ENCODE measurements at regions not wholly inside any gene's neighbourhood (a gene's known extent, or its start where the extent isn't known, plus 50 kb on each side); places are given as distances from the start of the nearest gene placed in this dataset.

DNA sequence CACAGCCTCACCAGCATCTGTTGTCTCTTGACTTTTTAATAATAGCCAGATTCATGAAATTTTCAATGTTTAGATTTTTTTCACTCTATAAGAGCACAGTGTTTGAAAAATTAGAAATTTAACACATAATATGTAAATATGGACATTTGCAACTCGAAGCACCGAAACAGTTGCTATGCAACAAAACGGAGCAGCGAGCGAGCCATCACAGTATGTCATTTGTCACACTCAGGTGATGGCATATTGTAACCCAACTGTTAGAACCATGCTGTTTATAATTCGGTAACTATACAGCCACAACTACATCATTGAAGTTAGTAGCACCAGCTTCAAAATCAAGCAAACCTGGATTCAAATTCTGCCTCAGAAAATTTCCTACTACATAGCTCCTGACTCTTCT lies 410.8 kb downstream of the NPIPA8 start:
- TF ChIP-seq TCF12 (IDR thresholded peaks at IDR 0.05; ENCODE audit: low read depth) (no peak), ZBTB7A (IDR thresholded peaks at IDR 0.05; ENCODE audit: low read depth) (no peak), CREB1 (IDR thresholded peaks at IDR 0.05; ENCODE audit: low read depth) (no peak), EP300 (IDR thresholded peaks at IDR 0.05; ENCODE audit: borderline replicate concordance) (no peak), RAD21 (IDR thresholded peaks at IDR 0.05; ENCODE audit: low read depth) (no peak), YY1 (IDR thresholded peaks at IDR 0.05; ENCODE audit: low read depth) (no peak), NFIC (IDR thresholded peaks at IDR 0.05) (no peak), EGR1 (IDR thresholded peaks at IDR 0.05) (no peak), TAF1 (IDR thresholded peaks at IDR 0.05; ENCODE audit: low read depth) (no peak), FOXM1 (IDR thresholded peaks at IDR 0.05; ENCODE audit: borderline replicate concordance, low read depth) (no peak), TEAD4 (IDR thresholded peaks at IDR 0.05) (no peak), CEBPB (IDR thresholded peaks at IDR 0.05) (no peak)
- TF ChIP-seq, protein P1, sequence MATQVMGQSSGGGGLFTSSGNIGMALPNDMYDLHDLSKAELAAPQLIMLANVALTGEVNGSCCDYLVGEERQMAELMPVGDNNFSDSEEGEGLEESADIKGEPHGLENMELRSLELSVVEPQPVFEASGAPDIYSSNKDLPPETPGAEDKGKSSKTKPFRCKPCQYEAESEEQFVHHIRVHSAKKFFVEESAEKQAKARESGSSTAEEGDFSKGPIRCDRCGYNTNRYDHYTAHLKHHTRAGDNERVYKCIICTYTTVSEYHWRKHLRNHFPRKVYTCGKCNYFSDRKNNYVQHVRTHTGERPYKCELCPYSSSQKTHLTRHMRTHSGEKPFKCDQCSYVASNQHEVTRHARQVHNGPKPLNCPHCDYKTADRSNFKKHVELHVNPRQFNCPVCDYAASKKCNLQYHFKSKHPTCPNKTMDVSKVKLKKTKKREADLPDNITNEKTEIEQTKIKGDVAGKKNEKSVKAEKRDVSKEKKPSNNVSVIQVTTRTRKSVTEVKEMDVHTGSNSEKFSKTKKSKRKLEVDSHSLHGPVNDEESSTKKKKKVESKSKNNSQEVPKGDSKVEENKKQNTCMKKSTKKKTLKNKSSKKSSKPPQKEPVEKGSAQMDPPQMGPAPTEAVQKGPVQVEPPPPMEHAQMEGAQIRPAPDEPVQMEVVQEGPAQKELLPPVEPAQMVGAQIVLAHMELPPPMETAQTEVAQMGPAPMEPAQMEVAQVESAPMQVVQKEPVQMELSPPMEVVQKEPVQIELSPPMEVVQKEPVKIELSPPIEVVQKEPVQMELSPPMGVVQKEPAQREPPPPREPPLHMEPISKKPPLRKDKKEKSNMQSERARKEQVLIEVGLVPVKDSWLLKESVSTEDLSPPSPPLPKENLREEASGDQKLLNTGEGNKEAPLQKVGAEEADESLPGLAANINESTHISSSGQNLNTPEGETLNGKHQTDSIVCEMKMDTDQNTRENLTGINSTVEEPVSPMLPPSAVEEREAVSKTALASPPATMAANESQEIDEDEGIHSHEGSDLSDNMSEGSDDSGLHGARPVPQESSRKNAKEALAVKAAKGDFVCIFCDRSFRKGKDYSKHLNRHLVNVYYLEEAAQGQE (IDR thresholded peaks at IDR 0.05; ENCODE audit: low read depth), result no peak
- TF ChIP-seq, protein P2, sequence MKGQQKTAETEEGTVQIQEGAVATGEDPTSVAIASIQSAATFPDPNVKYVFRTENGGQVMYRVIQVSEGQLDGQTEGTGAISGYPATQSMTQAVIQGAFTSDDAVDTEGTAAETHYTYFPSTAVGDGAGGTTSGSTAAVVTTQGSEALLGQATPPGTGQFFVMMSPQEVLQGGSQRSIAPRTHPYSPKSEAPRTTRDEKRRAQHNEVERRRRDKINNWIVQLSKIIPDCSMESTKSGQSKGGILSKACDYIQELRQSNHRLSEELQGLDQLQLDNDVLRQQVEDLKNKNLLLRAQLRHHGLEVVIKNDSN (IDR thresholded peaks at IDR 0.05), result no peak
- TF ChIP-seq, protein P3, sequence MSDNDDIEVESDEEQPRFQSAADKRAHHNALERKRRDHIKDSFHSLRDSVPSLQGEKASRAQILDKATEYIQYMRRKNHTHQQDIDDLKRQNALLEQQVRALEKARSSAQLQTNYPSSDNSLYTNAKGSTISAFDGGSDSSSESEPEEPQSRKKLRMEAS (IDR thresholded peaks at IDR 0.05), result no peak

DNA sequence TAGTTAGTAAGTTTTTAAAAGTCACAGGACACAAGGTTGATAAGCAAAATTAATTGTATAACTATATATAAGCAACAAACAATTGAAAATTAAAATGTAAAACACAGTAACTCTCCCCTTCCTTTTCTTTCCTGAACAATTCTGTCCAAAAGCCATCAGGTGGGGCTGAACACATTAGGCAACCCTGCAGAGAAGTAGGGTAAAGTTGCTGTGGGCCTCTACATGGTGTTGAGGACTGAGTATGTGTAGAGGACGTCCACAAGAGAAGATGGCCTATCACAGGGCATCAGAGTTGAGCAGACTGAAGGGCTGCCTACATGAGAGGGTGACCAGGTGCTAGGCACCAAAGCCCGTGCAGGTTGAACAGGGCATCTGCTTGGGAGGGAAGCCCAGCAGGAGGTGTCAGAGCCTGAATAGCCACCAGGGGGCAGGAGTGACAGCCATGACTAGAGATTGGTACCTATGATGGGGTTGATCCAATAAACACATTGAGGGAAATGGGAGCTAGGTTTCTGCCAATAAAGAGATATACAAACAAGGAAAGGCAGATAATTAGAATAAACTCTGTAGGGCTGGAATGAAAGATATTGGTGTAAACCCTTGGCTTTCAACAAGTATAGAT lies 415.1 kb downstream of the NPIPA8 start:
- no peak for TF ChIP-seq EGR1 (IDR thresholded peaks at IDR 0.05)
- TF ChIP-seq FOXM1 (IDR thresholded peaks at IDR 0.05; ENCODE audit: borderline replicate concordance, low read depth), result no peak
- TF ChIP-seq YY1 (IDR thresholded peaks at IDR 0.05; ENCODE audit: low read depth), result no peak
- TF ChIP-seq RAD21 (IDR thresholded peaks at IDR 0.05; ENCODE audit: low read depth), result peak; percentile 41
- no peak for TF ChIP-seq TCF12 (IDR thresholded peaks at IDR 0.05; ENCODE audit: low read depth)
- no peak for TF ChIP-seq TEAD4 (IDR thresholded peaks at IDR 0.05)
- TF ChIP-seq TAF1 (IDR thresholded peaks at IDR 0.05; ENCODE audit: low read depth), result no peak
- TF ChIP-seq EP300 (IDR thresholded peaks at IDR 0.05; ENCODE audit: borderline replicate concordance), result no peak

DNA sequence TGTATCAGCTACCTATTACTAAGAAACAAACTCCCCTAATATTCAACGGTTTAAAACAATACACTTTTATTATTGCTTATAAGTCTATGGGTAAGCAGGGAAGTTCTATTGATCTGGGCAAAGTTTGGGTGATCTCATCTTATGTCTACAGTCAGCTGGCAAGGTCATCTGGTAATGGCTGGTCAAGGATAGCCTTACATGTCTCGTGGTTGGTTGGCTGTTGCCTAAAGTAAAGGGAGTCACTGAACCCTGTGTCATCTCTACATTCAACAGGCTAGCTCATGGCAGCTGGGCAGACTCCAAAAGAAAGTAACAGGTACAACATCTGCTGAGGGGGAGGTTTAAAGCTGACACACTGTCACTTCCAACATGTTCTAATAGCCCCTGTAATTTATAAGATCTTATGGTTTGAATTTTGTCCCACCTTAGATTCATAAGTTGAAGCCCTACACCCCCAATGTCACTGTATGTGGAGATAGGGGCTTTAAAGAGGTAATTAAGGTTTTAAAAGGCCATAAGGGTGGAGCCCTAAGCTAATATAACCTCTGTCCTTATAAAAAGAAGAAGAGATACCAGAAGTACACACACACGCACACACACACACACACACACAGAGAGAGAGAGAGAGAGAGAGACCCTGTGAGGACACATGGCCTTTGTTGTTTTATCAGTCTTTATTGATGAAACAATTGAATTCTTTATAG lies 419.1 kb downstream of the NPIPA8 start:
- TF ChIP-seq EP300 (IDR thresholded peaks at IDR 0.05; ENCODE audit: borderline replicate concordance), result no peak
- TF ChIP-seq CEBPB (IDR thresholded peaks at IDR 0.05), result no peak
- TF ChIP-seq TEAD4 (IDR thresholded peaks at IDR 0.05), result no peak
- TF ChIP-seq NFIC (IDR thresholded peaks at IDR 0.05), result no peak
- TF ChIP-seq TCF12 (IDR thresholded peaks at IDR 0.05; ENCODE audit: low read depth), result no peak
- TF ChIP-seq FOXM1 (IDR thresholded peaks at IDR 0.05; ENCODE audit: borderline replicate concordance, low read depth), result no peak
- no peak for TF ChIP-seq EGR1 (IDR thresholded peaks at IDR 0.05)
- TF ChIP-seq, protein P2 (IDR thresholded peaks at IDR 0.05), result no peak
- TF ChIP-seq, protein P1 (IDR thresholded peaks at IDR 0.05; ENCODE audit: low read depth), result no peak
- no peak for TF ChIP-seq RAD21 (IDR thresholded peaks at IDR 0.05; ENCODE audit: low read depth)
- TF ChIP-seq, protein P3 (IDR thresholded peaks at IDR 0.05), result no peak
- no peak for TF ChIP-seq TAF1 (IDR thresholded peaks at IDR 0.05; ENCODE audit: low read depth)
- no peak for TF ChIP-seq YY1 (IDR thresholded peaks at IDR 0.05; ENCODE audit: low read depth)

DNA sequence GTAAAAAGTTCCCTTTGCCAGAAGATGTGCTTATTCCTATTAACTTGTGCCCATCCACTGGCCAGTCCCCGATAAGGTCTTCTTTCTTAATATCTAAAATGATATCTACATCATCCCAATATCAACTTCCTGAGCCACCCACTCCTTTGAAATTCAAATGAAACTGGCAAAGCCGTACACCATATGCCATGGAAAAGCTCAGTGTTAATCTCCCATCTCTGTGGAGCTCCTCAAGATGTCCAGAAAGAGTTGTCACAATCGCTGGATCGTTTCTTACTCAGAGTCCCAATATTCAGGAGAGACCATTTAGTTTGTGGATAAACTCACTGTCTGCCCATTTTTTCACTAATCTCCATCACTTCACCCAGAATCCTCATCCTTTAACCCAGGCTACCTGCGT lies 420.7 kb downstream of the NPIPA8 start:
- no peak for TF ChIP-seq TAF1 (IDR thresholded peaks at IDR 0.05; ENCODE audit: low read depth)
- no peak for TF ChIP-seq TEAD4 (IDR thresholded peaks at IDR 0.05)
- TF ChIP-seq CREB1 (IDR thresholded peaks at IDR 0.05; ENCODE audit: low read depth), result no peak

DNA sequence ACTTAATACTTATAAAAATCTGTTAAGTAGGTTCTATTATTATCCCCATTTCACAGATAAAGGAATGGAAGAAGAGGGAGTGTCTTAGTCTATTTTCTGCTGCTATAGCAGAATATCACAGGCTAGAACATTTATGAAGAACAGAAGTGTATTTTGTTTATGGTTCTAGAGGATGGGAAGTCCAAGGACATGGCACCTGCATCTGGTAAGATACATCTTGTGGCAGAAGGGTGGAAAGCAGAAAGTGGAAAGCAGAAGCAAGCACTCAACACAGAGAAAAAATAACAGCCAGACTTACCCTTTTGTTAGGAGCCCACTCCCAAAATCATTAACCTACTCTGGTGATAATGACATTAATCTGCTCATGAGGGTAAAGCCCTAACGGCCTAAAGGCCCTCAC lies 422.4 kb downstream of the NPIPA8 start:
- TF ChIP-seq TEAD4 (IDR thresholded peaks at IDR 0.05), result no peak
- no peak for TF ChIP-seq NFIC (IDR thresholded peaks at IDR 0.05)
- no peak for TF ChIP-seq CREB1 (IDR thresholded peaks at IDR 0.05; ENCODE audit: low read depth)
- TF ChIP-seq, protein P2 (IDR thresholded peaks at IDR 0.05), result no peak
- TF ChIP-seq, protein P3 (IDR thresholded peaks at IDR 0.05), result no peak
- TF ChIP-seq YY1 (IDR thresholded peaks at IDR 0.05; ENCODE audit: low read depth), result no peak
- TF ChIP-seq EGR1 (IDR thresholded peaks at IDR 0.05), result no peak
- no peak for TF ChIP-seq ZBTB7A (IDR thresholded peaks at IDR 0.05; ENCODE audit: low read depth)
- no peak for TF ChIP-seq TCF12 (IDR thresholded peaks at IDR 0.05; ENCODE audit: low read depth)
- TF ChIP-seq FOXM1 (IDR thresholded peaks at IDR 0.05; ENCODE audit: borderline replicate concordance, low read depth), result no peak
- no peak for TF ChIP-seq CEBPB (IDR thresholded peaks at IDR 0.05)
- no peak for TF ChIP-seq TAF1 (IDR thresholded peaks at IDR 0.05; ENCODE audit: low read depth)

Measured in Ishikawa (cell line).